Right renal cortex interstitium (tissue), 3 donors: ENCODE measurements at regions not wholly inside any gene's neighbourhood (a gene's known extent, or its start where the extent isn't known, plus 50 kb on each side); places are given as distances from the start of the nearest gene placed in this dataset.

Source experiments
- DNase-seq, 3 donors: peaks; one replicate each; pipeline ENCODE4 v3.0.0-alpha.2; 2013; ENCODE audit warnings: low read depth in 3 of 3, low spot score in 2 of 3

DNA sequence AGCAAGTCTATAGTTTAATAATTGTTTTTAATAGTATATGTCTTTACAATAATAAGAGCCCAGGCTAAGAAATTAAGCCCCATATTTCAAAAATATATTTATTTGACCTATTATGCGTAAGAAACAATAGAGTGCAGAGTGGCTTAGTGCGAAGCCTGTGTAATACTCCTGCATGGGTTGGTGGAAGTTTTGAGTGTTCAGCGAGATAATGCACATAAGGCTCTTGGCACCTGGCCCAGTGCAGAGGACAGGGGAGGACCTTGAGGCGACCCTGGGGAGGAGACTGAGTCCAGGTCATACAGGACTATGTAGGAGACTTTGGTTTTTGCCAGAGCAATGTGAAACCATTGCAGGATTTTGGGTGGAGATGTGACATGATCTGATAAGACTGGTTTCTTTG, 132.4 kb upstream of the ST6GAL2 start:
- DNase-seq: no peak

DNA sequence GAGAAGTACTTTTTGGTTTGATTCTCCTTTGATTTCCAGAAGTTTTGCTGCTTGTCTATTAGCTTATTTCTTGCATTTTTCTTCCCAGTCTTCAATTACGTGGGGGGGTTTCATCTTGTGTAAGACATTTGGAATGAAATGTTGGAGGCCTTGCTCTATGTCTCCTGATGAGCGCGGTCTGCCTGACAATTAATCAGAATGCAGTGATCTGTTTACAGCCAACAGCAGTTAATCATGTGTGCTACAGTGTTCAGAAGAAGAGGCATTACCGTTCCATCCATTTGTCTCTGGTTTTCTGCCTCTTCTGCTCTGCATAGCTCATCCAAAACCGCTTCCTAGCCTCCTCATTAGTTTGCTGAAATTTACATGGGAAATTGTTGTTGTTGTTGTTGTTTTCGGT, 134.4 kb upstream of the ST6GAL2 start:
- DNase-seq: no peak

DNA sequence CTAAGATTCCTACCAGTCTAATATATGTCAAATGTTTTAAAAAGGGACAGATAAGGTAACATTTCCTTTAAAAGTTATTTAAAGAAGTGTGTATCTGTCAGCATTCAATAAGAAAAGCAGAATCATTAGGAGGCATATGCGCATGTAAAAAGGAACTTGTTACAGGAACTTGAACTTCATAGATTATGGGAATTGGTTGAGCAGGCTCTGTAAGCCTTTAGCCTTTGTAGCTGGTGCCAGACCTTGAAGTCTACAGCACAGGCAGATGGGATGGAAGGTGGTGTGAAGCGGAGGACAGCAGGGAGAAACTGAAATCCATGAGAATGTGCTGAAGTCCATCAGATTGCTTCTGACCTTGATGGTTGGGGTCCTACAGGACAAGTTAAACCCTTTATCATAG, 138.3 kb upstream of the ST6GAL2 start:
- DNase-seq: no peak

DNA sequence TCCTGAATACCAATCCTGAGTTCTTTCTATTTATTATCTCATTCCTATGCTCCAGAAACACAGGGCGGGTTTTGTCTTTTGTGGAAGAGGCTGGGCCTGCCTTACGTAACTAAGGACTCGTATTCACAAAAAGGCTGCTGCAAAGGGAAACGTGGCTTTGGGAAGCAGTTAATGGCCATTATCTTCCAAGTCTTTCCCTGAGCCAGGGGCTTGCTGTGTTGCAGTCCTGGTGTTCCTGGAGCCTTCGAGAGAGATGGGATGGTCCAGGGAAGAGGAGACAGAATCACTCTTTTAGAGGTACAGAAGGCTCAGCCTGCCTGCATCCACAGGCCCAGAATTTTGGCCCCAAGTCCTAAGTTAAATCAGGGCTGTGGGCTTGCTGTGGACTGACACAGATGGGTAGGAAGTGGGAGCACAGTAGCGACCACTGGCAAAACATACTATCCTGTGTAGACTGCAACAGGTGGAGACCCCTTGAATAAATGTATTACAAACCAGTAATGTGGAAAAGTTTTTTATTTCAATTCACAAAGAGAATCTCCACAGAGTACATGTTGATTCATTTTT, 139.4 kb upstream of the ST6GAL2 start:
- DNase-seq: no peak

DNA sequence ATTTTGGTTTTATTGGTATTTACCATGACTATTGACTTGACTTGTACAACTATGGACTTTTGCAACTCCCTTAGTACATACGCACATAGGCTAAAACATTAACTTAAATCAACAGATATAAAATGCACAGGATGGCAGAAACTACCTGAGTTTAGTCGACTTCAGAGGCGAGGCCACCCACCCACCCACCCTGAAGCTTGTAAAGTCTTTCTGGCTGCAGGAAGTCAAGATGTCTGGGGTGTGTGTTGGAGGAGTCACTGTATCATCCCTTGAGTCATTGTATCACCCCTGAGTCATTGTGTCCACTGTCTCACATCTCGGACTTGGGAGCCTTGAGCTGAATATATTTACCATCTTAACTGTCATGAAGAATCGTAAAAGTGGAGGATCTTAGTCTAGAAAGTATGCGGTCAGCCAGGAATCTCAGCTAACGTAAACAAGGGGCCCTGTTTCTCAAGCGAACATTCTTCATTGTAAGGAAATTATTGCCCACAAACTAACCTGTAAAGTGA, 140.0 kb upstream of the ST6GAL2 start:
- no peak for DNase-seq

DNA sequence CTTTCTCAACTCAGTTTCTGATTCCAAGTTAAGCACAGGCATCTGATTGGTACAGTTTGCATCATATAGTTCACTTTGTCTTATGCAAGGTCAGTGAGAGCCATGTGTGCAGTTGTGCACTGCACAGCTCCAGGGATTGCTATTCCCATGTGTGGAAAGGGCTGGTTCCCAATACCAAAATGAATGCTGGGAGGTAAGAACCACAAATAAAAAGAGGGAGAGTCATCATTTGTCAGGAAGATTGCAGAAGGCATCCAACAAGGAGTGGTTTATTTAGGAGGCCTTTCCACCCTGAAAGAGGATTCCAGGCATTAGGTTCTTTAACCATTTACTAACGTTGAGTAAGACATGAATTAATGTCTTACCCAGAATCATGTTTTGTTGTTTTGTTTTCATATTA, 141.2 kb upstream of the ST6GAL2 start:
- no peak for DNase-seq

DNA sequence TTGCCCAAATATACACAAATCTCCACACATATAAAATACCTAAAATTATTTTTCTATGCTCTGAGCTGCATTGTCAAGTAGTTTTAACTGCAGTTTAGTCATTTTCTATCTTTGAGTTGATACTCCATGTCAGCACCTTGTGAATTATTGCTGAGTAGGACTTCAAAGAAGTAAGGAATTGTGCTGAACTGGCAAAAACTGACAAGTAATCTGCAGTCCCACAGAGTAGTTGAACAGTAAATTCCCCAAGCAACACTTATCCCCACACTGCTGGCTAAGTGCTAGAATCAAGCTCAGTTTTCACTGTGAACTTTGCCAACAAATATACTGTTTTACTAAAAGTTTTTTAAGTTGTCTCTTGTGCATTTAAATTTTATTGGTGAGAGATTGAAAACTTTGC, 141.8 kb upstream of the ST6GAL2 start:
- no peak for DNase-seq

DNA sequence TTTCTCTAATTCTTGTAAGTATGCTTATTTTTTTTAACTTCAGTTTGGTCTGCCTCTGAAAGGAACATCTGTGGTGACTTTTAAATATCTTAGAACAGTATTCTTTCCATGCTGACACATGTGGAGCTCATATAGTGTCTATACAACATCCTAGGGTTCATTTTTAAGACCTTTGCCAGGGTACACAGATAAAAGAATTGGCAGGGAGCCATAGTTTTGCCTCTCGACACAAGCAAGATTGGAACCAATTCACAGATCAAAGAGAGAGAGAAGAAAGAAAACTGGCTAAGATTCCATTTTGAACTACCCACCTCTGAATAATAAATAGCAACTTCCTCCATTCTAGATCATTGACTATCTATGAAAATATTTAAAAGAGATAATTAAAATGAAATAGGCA, 142.7 kb upstream of the ST6GAL2 start:
- DNase-seq: no peak

DNA sequence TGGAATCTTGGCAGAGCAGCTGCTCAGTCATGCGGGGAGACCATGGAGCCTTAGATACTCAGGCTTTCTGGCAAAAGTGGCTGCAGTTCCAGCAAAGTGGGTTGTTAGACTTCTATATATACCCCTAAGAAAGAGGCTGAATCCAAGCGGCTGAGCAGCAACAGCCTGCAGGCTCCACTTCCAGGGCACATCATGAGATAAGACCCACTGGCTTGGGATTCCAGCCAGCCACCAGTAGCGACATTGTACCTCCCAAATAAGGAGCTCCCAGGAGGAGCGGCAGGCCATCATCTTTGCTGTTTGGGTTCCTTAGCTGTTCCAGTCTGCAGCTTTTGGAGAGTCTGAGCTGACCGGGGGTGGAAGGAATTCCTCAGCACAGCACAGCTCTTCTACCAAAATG, 150.3 kb upstream of the ST6GAL2 start:
- no peak for DNase-seq

DNA sequence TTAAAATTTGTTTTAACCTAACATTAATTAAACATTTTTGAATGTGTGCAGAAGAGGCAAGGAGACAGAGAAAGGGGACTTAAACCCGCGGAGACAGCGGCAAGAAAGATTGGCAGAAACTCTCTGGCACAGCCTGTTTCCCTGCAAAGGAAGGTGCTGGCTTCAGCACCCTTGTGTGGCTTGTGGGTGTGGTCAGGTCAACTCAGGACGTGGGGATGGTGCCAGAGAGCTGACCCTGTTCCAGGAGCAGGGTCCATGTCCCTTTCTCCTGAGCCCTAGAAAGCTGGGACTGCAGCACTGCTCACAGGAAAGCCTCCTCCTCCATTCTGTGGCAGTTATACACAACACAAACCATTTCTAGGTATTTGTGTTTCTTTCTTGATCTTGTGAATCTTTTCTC, 176.2 kb upstream of the ST6GAL2 start:
- DNase-seq: no peak

DNA sequence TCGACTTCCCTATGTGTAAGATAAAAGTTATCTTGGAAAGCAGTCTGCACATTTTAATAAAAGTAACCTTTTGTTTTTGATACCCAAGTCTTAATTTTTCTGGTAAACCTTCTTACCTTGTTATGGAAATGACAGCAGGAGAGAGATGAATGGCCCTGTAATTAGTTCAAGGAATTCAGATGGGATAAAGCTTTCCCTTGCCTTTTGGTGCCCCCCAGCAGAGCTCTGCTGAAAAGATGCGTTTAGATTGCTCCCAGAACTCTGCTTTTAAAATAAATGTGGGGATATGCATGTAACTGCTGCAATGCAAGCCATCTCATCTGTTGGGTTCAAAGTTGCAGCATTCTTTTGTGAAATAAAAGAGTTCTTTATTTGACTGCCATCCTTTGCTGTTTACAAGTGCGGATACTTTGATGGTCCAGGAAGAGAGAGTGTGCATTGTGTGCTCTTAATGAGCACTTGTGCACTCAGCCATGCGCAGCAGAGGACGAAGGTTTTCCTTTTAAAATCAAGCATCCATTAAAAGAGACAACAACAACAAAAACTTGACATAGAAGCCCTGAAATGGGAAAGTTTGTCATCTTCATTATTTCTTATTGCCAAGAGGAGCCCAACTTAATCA, 176.7 kb upstream of the ST6GAL2 start:
- DNase-seq: no peak

DNA sequence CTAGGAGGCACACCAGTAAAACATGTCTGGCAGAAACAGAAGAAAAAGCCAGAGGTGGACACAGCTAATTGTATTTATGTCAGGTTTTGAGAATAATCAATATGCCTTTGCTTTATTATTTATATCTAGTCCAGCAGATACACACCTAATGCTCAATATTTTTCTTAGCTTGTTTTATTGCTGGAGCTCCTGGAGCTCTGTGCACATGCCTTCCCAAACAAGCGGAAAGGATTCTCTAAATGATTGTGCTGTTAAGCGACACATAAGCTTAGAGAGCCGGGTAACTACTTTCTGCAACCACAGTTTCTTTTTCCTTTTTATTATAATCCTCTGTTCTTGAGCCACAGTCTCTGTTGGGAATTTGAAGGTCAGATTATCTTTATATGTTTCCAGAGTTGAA, 177.3 kb upstream of the ST6GAL2 start:
- no peak for DNase-seq

DNA sequence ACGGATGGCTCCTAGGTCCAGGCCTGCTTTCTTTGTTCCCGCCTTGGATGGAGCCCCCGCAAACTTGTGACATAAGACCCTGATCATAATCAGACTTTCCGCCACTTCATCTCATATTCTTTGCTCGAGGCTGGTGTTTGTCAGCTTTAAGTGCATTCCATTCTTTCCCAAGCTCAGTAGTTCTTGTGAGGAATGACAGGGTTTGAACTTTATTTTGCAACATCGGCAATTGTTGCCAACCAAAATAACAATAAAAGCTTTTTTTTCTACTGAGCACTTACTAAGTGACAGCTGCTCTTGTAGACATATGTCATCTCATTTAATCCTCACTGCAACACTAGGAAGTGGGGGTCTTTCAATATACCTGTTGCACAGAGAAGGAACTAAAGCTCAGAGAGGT, 178.8 kb upstream of the ST6GAL2 start:
- DNase-seq: no peak

DNA sequence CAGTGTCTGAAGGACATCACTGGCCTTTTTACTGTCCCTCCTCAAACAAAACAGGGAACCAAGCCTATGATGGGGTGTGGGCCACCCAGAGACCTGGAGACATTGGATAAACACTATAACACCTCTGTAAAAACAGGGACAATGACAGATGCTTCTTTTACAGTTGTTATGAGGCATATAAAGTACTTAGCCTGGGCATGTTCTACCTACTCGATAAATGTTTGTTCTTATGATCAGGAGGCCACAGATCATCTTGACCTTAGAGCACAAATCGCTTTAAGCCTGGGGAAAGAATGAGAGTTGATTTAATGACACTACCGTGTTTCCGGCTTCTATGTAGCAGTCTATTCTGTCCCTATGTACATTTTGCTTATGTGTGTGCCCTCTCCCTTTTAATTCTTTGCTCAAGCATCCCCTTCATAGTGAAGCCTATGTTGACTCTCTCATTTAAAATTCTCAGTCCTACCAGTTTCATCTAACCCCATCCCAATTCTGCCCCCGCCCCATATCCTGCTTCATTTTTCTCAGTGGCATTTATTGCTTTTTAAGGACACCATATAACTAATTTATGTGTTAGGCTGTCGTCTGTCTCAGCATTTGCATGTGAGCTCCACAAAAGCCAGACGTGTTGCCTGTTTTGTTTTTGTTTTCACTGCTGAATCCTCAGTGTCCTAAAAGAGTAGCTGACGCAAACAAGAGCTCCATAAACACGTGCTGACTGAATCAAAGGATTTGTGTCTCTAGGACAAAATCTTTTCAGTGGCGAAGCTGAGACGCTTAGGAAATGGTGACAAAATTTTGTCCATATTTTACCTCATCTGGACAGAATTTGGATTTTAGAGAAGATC, 182.3 kb upstream of the ST6GAL2 start:
- DNase-seq: no peak

DNA sequence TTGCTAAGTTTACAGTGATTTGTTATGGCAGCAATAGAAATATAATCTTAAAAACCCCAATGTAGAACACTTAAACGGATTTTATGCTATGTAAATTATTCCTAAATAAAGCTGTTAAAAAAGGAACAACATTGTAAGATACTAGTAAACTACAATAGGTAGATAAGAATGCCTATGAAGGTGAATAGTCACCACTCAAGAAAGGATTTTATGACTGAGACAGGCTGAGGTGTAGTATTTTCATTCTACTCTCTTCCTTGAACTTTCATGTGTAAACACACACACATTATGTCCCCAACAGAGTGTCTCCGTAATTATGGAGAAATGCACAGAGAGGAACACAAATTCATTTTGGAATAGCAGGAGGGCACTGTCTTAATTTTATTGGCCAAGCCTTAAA, 183.9 kb upstream of the ST6GAL2 start:
- DNase-seq: no peak

DNA sequence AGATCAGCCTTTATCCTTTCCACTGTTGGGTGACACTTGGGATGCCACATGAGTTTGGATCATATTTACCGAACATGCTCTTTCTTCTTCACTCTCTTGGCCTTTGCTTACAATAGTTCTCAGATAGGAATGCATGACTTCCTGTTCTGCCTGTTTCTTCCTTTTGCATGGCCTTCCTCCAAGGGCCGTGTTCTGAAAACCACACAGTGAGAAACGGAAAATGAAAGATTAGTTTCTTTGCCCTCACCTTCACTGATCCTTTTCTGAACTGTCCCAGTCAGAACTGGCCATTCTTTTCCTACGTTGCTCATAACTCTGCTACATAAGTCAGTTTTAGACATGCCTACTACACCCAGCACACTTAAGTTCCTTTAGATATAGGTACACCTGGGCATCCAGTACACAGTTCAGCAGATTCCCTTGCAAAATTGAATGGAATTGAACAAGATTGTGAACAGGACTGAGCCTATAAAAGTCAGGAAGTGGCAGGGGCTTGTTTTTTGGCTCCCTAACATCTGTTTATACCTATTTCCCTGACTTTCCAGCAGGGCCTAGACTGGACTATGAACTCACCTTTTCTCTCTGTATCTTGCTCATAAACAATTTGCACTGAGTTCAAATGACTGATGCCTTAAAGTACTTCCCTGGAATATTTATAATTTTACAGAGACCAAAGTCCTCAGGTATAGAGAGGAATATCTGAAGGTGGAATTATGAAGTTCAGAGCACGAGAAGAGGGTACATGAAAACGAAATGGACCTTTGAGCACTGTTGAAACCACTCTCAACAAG, 186.4 kb upstream of the ST6GAL2 start:
- DNase-seq: no peak

DNA sequence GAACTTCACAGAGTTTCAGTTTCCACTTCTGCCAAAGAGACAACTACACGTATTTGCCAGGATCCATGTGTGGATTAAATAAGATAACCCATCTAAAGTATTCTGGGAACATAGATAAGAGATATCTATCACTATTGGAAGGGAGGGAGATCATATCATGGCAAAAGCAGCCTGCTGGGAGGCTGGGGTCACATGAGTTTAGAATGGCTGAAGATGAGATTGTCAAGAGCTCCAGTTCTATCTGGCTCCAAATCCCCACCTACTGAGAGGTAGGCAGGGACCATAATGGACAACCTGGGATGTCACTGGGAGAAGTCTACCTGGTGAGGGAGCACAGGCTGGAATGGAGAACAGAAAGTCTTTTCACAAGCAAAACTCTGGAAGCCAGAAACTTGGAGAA, 192.6 kb upstream of the ST6GAL2 start:
- no peak for DNase-seq

DNA sequence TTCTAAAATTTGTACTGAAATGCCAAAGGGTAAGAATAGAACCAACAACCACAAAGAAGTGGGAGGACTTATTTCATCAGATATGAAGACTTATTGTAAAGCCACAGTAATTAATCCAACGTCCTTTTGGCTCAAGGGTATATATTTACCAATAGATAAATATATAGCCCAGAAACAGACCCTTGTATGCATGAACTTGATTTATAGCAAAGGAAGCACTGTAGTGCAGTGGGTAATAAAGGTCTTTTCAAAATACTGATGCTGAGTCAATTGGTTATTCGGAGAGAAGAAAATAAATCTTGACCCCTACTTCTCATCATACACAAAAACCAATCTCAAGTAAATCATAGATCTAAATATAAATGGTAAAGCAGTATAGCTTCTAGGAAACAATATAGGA, 200.5 kb upstream of the ST6GAL2 start:
- no peak for DNase-seq

DNA sequence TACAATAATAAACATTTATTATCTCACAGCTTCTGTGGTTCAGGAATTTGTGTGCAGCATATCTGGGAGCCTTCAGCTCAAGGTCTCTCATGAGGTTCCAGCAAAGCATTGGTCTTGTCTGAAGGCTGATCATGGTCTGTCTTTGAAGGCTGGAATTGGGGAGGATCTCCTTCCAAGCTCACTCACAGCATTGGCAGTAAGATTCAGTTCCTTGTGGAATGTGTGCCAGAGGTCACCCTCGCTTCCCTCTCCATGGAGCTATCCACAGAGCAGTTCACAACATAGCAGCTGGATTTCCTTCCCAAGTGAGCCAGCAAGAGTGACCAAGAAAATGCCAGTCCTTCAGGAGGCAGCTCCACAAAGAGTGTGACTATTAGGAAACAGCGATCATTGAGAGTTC, 202.2 kb upstream of the ST6GAL2 start:
- DNase-seq: no peak

DNA sequence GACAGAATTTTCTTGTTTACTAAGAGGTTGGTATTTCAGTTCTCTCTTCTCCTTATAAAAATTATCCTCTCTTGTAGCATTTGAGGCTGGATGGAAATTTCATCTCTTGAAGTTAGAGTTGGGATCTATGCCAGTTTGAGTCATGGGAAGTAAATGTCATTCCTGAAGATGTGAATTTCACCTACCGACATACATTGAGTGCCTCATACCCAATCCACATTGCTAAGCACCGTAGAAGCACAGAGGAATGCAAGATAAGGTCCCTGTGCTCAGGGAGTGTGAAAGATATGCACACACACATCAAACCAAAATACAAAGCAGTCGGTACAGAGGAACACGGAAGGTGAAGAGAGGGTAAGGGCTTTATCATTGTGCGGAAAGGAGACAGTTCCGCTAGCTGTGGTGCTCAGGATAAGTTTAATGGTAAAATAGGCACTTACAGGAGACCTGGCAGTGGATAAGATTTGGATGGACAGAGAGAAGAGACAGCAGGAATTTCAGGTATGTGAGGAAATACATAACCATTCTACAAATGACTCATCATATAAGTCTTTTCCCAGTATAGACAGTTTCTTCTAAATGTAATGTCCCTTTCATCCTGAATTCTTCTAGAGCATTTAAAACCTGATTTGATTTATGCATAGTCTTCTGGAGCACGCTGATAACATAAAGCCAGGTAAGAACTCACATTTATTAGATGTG, 205.3 kb upstream of the ST6GAL2 start:
- DNase-seq: no peak
